ENCODE measurements at regions not wholly inside any gene's neighbourhood (a gene's known extent, or its start where the extent isn't known, plus 50 kb on each side); places are given as distances from the start of the nearest gene placed in this dataset.

DNA sequence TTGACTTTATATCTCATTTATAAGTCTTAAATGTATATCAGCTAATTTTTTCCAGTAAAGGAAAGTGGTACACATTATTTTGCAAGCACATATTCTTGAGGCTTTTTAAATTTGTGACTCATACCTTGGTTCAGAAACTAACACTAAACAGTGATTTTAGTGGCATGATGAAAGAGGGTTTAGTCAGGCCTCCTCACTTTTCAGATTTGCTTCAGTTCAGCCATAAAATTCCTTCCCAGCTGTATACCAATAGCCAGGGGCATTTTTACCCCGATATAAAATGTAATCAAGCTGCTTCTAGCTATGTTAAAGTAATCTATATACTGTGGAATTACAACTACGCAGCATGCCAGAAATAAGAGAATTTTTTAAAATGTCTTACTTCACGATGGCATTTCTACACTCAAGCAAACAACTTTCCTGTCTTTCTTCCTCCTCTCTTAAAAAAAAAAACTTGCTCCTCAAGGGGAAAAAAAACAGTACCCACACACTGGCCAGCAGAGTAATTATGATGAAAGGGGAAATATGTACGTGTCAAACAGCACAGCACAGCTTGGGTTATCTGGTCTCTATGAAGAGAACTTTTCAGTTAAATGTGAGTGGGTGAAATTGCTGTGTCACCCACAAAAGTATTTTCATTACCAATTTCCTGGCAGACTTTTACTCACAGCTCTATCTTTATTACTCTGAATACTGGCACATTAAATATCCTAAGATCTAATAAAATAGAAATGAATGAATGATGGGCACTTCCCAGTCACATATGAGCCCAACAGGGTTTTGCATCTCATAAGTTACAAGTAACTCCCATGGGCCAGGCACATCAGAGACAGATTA is 244.8 kb upstream of the TENT5A start:
- TF ChIP-seq, protein P1, sequence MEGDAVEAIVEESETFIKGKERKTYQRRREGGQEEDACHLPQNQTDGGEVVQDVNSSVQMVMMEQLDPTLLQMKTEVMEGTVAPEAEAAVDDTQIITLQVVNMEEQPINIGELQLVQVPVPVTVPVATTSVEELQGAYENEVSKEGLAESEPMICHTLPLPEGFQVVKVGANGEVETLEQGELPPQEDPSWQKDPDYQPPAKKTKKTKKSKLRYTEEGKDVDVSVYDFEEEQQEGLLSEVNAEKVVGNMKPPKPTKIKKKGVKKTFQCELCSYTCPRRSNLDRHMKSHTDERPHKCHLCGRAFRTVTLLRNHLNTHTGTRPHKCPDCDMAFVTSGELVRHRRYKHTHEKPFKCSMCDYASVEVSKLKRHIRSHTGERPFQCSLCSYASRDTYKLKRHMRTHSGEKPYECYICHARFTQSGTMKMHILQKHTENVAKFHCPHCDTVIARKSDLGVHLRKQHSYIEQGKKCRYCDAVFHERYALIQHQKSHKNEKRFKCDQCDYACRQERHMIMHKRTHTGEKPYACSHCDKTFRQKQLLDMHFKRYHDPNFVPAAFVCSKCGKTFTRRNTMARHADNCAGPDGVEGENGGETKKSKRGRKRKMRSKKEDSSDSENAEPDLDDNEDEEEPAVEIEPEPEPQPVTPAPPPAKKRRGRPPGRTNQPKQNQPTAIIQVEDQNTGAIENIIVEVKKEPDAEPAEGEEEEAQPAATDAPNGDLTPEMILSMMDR (conservative IDR thresholded peaks at IDR 0.05; ENCODE audit: low read depth, low read length): no peak
- TF ChIP-seq EZH2 (IDR thresholded peaks at IDR 0.05; ENCODE audit: low read length, unreplicated experiment): no peak
